ENCODE measurements at regions not wholly inside any gene's neighbourhood (a gene's known extent, or its start where the extent isn't known, plus 50 kb on each side); places are given as distances from the start of the nearest gene placed in this dataset.

GRCh38 chr4:28772066-28772465 is 1911.4 kb downstream of the STIM2 start:
- no peak overlapping the region for H3K4me3 ChIP-seq (ENCODE audit: low read depth, low read length)
- TF ChIP-seq CTCF (IDR thresholded peaks at IDR 0.05; ENCODE audit: low read depth, low read length), result no peak

- TF ChIP-seq CTCF (IDR thresholded peaks at IDR 0.05; ENCODE audit: low read depth, low read length), result no peak
- H3K4me3 ChIP-seq (ENCODE audit: low read depth, low read length), result no peak overlapping the region
Measured at GRCh38 chr4:28772788-28773187, 1912.1 kb downstream of the STIM2 start.

- no peak overlapping the region for H3K4me3 ChIP-seq (ENCODE audit: low read depth, low read length)
- TF ChIP-seq CTCF (IDR thresholded peaks at IDR 0.05; ENCODE audit: low read depth, low read length), result no peak
Measured at GRCh38 chr4:28774344-28774743, 1913.7 kb downstream of the STIM2 start.

GRCh38 chr4:28776004-28776403 is 1915.4 kb downstream of the STIM2 start:
- no peak overlapping the region for H3K4me3 ChIP-seq (ENCODE audit: low read depth, low read length)

GRCh38 chr4:28784188-28784587 is 1923.5 kb downstream of the STIM2 start:
- TF ChIP-seq CTCF (IDR thresholded peaks at IDR 0.05; ENCODE audit: low read depth, low read length), result no peak
- H3K4me3 ChIP-seq (ENCODE audit: low read depth, low read length), result no peak overlapping the region

More at GRCh38 chr4:28776004-28776403, 1915.4 kb downstream of the STIM2 start:
- TF ChIP-seq CTCF (IDR thresholded peaks at IDR 0.05; ENCODE audit: low read depth, low read length), result no peak

- no peak overlapping the region for H3K4me3 ChIP-seq (ENCODE audit: low read depth, low read length)
- no peak for TF ChIP-seq CTCF (IDR thresholded peaks at IDR 0.05; ENCODE audit: low read depth, low read length)
Measured at GRCh38 chr4:28787947-28788346, 1927.3 kb downstream of the STIM2 start.

GRCh38 chr4:28788929-28789490 is 1928.4 kb downstream of the STIM2 start:
- TF ChIP-seq CTCF (IDR thresholded peaks at IDR 0.05; ENCODE audit: low read depth, low read length), result no peak
- no peak overlapping the region for H3K4me3 ChIP-seq (ENCODE audit: low read depth, low read length)

Measured in WI38 (cell line).